Upper lobe of left lung (tissue), 4 donors: ENCODE measurements at regions not wholly inside any gene's neighbourhood (a gene's known extent, or its start where the extent isn't known, plus 50 kb on each side); places are given as distances from the start of the nearest gene placed in this dataset.

Source experiments
- EP300 ChIP-seq, 4 donors: sonication (generic); formaldehyde crosslinking; IDR thresholded peaks; one replicate each; pipeline ENCODE4 v1.5.1; 2017; ENCODE audit warnings: antibody characterized with exemption in 4 of 4, control low read depth in 2 of 4
- POLR2A ChIP-seq, 4 donors: fragments of 450-650 bp; IDR thresholded peaks; one replicate each; pipeline ENCODE4 v1.5.1; 2016 to 2017; ENCODE audit warnings: antibody characterized with exemption in 4 of 4, mild to moderate bottlenecking in 2 of 4
- POLR2AphosphoS5 ChIP-seq, 2 donors: sonication (generic); formaldehyde crosslinking; IDR thresholded peaks; one replicate each; pipeline ENCODE4 v1.5.1; 2017; ENCODE audit warnings: antibody characterized with exemption in 2 of 2
- TF ChIP-seq, protein P1 (sequence below), 6 experiments: fragments of 450-650 bp in 4 of 6; fragments of 200-600 bp in 2 of 6; sonication (generic) in 2 of 6; IDR thresholded peaks; one replicate each; pipeline ENCODE4 v1.5.1; 2016 to 2019; ENCODE audit warnings: antibody characterized with exemption in 6 of 6

GRCh38 chr15:98276018-98276417 is 315.5 kb downstream of the ARRDC4 start:
- TF ChIP-seq, protein P1, sequence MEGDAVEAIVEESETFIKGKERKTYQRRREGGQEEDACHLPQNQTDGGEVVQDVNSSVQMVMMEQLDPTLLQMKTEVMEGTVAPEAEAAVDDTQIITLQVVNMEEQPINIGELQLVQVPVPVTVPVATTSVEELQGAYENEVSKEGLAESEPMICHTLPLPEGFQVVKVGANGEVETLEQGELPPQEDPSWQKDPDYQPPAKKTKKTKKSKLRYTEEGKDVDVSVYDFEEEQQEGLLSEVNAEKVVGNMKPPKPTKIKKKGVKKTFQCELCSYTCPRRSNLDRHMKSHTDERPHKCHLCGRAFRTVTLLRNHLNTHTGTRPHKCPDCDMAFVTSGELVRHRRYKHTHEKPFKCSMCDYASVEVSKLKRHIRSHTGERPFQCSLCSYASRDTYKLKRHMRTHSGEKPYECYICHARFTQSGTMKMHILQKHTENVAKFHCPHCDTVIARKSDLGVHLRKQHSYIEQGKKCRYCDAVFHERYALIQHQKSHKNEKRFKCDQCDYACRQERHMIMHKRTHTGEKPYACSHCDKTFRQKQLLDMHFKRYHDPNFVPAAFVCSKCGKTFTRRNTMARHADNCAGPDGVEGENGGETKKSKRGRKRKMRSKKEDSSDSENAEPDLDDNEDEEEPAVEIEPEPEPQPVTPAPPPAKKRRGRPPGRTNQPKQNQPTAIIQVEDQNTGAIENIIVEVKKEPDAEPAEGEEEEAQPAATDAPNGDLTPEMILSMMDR (IDR thresholded peaks at IDR 0.05) = no peak
- TF ChIP-seq POLR2AphosphoS5 (IDR thresholded peaks at IDR 0.05) = no peak
- TF ChIP-seq POLR2A (IDR thresholded peaks at IDR 0.05) = no peak
- TF ChIP-seq EP300 (IDR thresholded peaks at IDR 0.05) = no peak
